H1 (cell line): ENCODE measurements at regions not wholly inside any gene's neighbourhood (a gene's known extent, or its start where the extent isn't known, plus 50 kb on each side); places are given as distances from the start of the nearest gene placed in this dataset.

Experiments used
- CTCF ChIA-PET: fragments of 300-600 bp; sonication (Branson Sonifier 250); formaldehyde crosslinking; loops from one replicate; lab custom pipeline; 2021; ENCODE audit not compliant: partially characterized antibody; lab: Charles Lee
- POLR2A ChIA-PET: fragments of 300-600 bp; sonication (Branson Sonifier 250); formaldehyde crosslinking; loops from one replicate; lab custom pipeline; 2021; ENCODE audit warnings: inconsistent platforms; ENCODE audit not compliant: partially characterized antibody; lab: Charles Lee
- DNase-seq, 2 experiments: peaks; one replicate each; pipeline versions ENCODE4 v3.0.0 to v3.0.0-alpha.2; 2010 to 2022; ENCODE audit warnings: low spot score in 2 of 2, low read depth in 1 of 2, mixed read lengths in 1 of 2
- FAIRE-seq: peaks from 2 replicates; lab custom pipeline; 2011; peaks lifted over from hg19 to GRCh38; lab: Jason Lieb, UNC
- H2AFZ ChIP-seq: 2 replicates; pipeline ENCODE4 v1.8.1; 2012; ENCODE audit warnings: low read length, inconsistent platforms
- H2AK5ac ChIP-seq: 2 replicates; pipeline ENCODE4 v1.6.1; 2013; ENCODE audit warnings: low read depth, low read length
- H2BK120ac ChIP-seq: replicated peaks from 2 replicates; pipeline ENCODE3; 2013; ENCODE audit warnings: low read depth, low read length, inconsistent platforms
- H2BK12ac ChIP-seq: 2 replicates; pipeline ENCODE4 v1.6.1; 2013; ENCODE audit warnings: low read depth, low read length
- H2BK15ac ChIP-seq: 2 replicates; pipeline ENCODE4 v1.6.1; 2013; ENCODE audit warnings: low read length
- H2BK20ac ChIP-seq: 2 replicates; pipeline ENCODE4 v1.6.1; 2013; ENCODE audit warnings: low read length
- H2BK5ac ChIP-seq: 2 replicates; pipeline ENCODE4 v1.6.1; 2013; ENCODE audit warnings: low read depth, low read length
- H3K14ac ChIP-seq: 2 replicates; pipeline ENCODE4 v1.6.1; 2013; ENCODE audit warnings: inconsistent platforms; ENCODE audit not compliant: insufficient read length
- H3K18ac ChIP-seq: 2 replicates; pipeline ENCODE4 v1.6.1; 2013; ENCODE audit warnings: low read length; ENCODE audit errors: extremely low read depth
- H3K23ac ChIP-seq: 2 replicates; pipeline ENCODE4 v1.6.1; 2013; ENCODE audit warnings: inconsistent platforms; ENCODE audit not compliant: insufficient read length
- H3K23me2 ChIP-seq: 2 replicates; pipeline ENCODE4 v1.6.1; 2013; ENCODE audit warnings: low read depth, low read length
- H3K27ac ChIP-seq: 2 replicates; pipeline ENCODE4 v1.6.1; 2011; ENCODE audit warnings: low read depth, low read length, inconsistent platforms
- H3K27me3 ChIP-seq, 4 experiments: replicated peaks in 1 of 4; 1 replicate in 1 of 4; 2 replicates in 3 of 4; pipeline versions ENCODE4 v1.6.1 to v1.8.1; 2011 to 2013; ENCODE audit warnings: low read length in 3 of 4, mild to moderate bottlenecking in 3 of 4, inconsistent platforms in 2 of 4, mixed read lengths in 2 of 4, moderate library complexity in 1 of 4; ENCODE audit not compliant: control insufficient read depth in 3 of 4, insufficient read depth in 3 of 4; ENCODE audit errors: extremely low read depth in 1 of 4
- H3K36me3 ChIP-seq, 4 experiments: 2 replicates each; pipeline versions ENCODE4 v1.6.1 to v1.8.1; 2011 to 2013; ENCODE audit warnings: mild to moderate bottlenecking in 4 of 4, low read length in 3 of 4, moderate library complexity in 2 of 4, control low read depth in 1 of 4, inconsistent platforms in 1 of 4; ENCODE audit not compliant: insufficient read depth in 4 of 4, control insufficient read depth in 2 of 4
- H3K4ac ChIP-seq: replicated peaks from 2 replicates; pipeline ENCODE3; 2013; ENCODE audit warnings: low read length, low read depth, mixed read lengths, inconsistent platforms; ENCODE audit not compliant: insufficient read length
- H3K4me1 ChIP-seq, 4 experiments: replicated peaks in 1 of 4; 1 replicate in 1 of 4; 2 replicates in 3 of 4; pipeline versions ENCODE4 v1.6.1 to v1.8.1; 2011 to 2013; ENCODE audit warnings: low read length in 3 of 4, inconsistent platforms in 2 of 4, mixed read lengths in 1 of 4; ENCODE audit not compliant: insufficient read depth in 4 of 4, control insufficient read depth in 3 of 4
- H3K4me2 ChIP-seq, 2 experiments: 2 replicates each; pipeline versions ENCODE4 v1.6.1 to v1.8.1; 2011 to 2013; ENCODE audit warnings: low read depth in 2 of 2, low read length in 2 of 2, control low read depth in 1 of 2, inconsistent platforms in 1 of 2, mild to moderate bottlenecking in 1 of 2; ENCODE audit not compliant: insufficient read depth in 1 of 2
- H3K4me3 ChIP-seq, 4 experiments: fragments of 200-600, 300-600 bp in 1 of 4; sonication (generic), shearing (Covaris generic), sonication (Bioruptor Twin) in 1 of 4; 2 replicates each; pipeline versions ENCODE4 v1.5.1 to v1.8.1; 2011 to 2016; ENCODE audit warnings: low read length in 4 of 4, low read depth in 3 of 4, control low read depth in 2 of 4, inconsistent platforms in 2 of 4, mild to moderate bottlenecking in 2 of 4, mixed read lengths in 1 of 4, moderate library complexity in 1 of 4; ENCODE audit not compliant: insufficient read depth in 2 of 4; ENCODE audit errors: extremely low read depth in 1 of 4
- H3K56ac ChIP-seq: replicated peaks from 2 replicates; pipeline ENCODE3; 2013; ENCODE audit warnings: low read depth, mild to moderate bottlenecking, mixed read lengths, low read length, inconsistent platforms; ENCODE audit not compliant: insufficient read length
- H3K79me1 ChIP-seq: 2 replicates; pipeline ENCODE4 v1.6.1; 2013; ENCODE audit warnings: low read depth, low read length, control low read depth
- H3K79me2 ChIP-seq, 2 experiments: 2 replicates each; pipeline versions ENCODE4 v1.6.1 to v1.8.1; 2012 to 2013; ENCODE audit warnings: low read length in 2 of 2, mild to moderate bottlenecking in 2 of 2, inconsistent platforms in 1 of 2; ENCODE audit not compliant: insufficient read depth in 2 of 2, control insufficient read depth in 1 of 2
- H3K9ac ChIP-seq, 4 experiments: replicated peaks in 1 of 4; 1 replicate in 1 of 4; 2 replicates in 3 of 4; pipeline versions ENCODE4 v1.6.1 to v1.8.1; 2011 to 2013; ENCODE audit warnings: low read depth in 3 of 4, low read length in 3 of 4, control low read depth in 2 of 4, mild to moderate bottlenecking in 2 of 4, moderate library complexity in 2 of 4, inconsistent platforms in 1 of 4; ENCODE audit errors: extremely low read depth in 1 of 4
- H3K9me3 ChIP-seq, 2 experiments: 2 replicates each; pipeline versions ENCODE4 v1.6.1 to v1.8.1; 2012 to 2013; ENCODE audit warnings: mild to moderate bottlenecking in 2 of 2, moderate library complexity in 2 of 2, control low read depth in 1 of 2, inconsistent platforms in 1 of 2, low read depth in 1 of 2, low read length in 1 of 2, mixed read lengths in 1 of 2; ENCODE audit not compliant: insufficient read depth in 2 of 2
- H4K20me1 ChIP-seq, 2 experiments: replicated peaks in 1 of 2; 2 replicates each; pipeline versions ENCODE3 to v1.8.1; 2011 to 2013; ENCODE audit warnings: inconsistent platforms in 2 of 2, low read length in 2 of 2, mild to moderate bottlenecking in 1 of 2; ENCODE audit not compliant: insufficient read depth in 2 of 2, control insufficient read depth in 1 of 2
- H4K5ac ChIP-seq: 2 replicates; pipeline ENCODE4 v1.6.1; 2013; ENCODE audit warnings: low read length, low read depth, mixed read lengths, inconsistent platforms; ENCODE audit not compliant: insufficient read length
- H4K8ac ChIP-seq: 2 replicates; pipeline ENCODE4 v1.8.0; 2013; ENCODE audit warnings: mild to moderate bottlenecking, moderate library complexity, low read length, inconsistent platforms; ENCODE audit not compliant: insufficient read depth; ENCODE audit errors: extremely low read depth
- H4K91ac ChIP-seq: replicated peaks from 2 replicates; pipeline ENCODE3; 2013; ENCODE audit warnings: low read length, mixed read lengths, inconsistent platforms; ENCODE audit not compliant: insufficient read length
- CBX5 ChIP-seq: fragments of 300-800, 300-1000 bp; sonication (generic); IDR thresholded peaks from 2 replicates; pipeline ENCODE4 v1.7.1; 2016; ENCODE audit warnings: antibody characterized with exemption, low read length, low read depth
- KDM4A ChIP-seq: IDR thresholded peaks from one replicate; pipeline ENCODE4 v1.7.1; 2012; ENCODE audit warnings: low read depth, mild to moderate bottlenecking, moderate library complexity, low read length, inconsistent platforms; ENCODE audit not compliant: severe bottlenecking
- KDM5A ChIP-seq: fragments of 200-600 bp; IDR thresholded peaks from 2 replicates; pipeline ENCODE4 v1.7.1; 2012; ENCODE audit warnings: mild to moderate bottlenecking, low read length, inconsistent platforms, mixed read lengths
- NANOG ChIP-seq: IDR thresholded peaks from 2 replicates; pipeline ENCODE4 v1.6.1; 2011; ENCODE audit warnings: low read length, low read depth, mild to moderate bottlenecking, inconsistent platforms; ENCODE audit not compliant: insufficient read depth, poor library complexity, severe bottlenecking
- NRF1 ChIP-seq: IDR thresholded peaks from 2 replicates; pipeline ENCODE4 v1.6.1; 2011; ENCODE audit warnings: mild to moderate bottlenecking, low read depth, low read length, improper control_type of control experiment
- POLR2AphosphoS5 ChIP-seq: IDR thresholded peaks from 2 replicates; pipeline ENCODE4 v1.6.1; 2011; ENCODE audit warnings: low read depth, low read length
- RNF2 ChIP-seq: fragments of 200-900, 300-1000 bp; sonication (generic); IDR thresholded peaks from 2 replicates; pipeline ENCODE4 v1.7.1; 2016; ENCODE audit warnings: borderline replicate concordance, low read depth, mild to moderate bottlenecking, antibody characterized with exemption, low read length; ENCODE audit not compliant: poor library complexity, severe bottlenecking; ENCODE audit errors: missing control alignments
- RXRA ChIP-seq: IDR thresholded peaks from 2 replicates; pipeline ENCODE4 v1.6.1; 2011; ENCODE audit warnings: low read depth, mild to moderate bottlenecking, low read length, moderate library complexity; ENCODE audit not compliant: insufficient read depth
- SP1 ChIP-seq: IDR thresholded peaks from 2 replicates; pipeline ENCODE4 v1.6.1; 2011; ENCODE audit warnings: low read depth, low read length
- SUZ12 ChIP-seq: fragments of 200-600 bp; sonication (generic); IDR thresholded peaks from 2 replicates; pipeline ENCODE4 v1.6.1; 2012; ENCODE audit warnings: mild to moderate bottlenecking, inconsistent platforms, low read length, moderate library complexity, mixed read lengths
- WGBS, 2 experiments: shearing (Covaris generic) in 1 of 2; methylation state at CpG; one replicate each; pipeline versions ENCODE4 v1.1.6 to v1.1.7; 2013 to 2015; ENCODE audit warnings: low lambda C conversion rate in 2 of 2, mixed read lengths in 2 of 2, inconsistent platforms in 1 of 2, low coverage in 1 of 2, missing lambda C conversion rate in 1 of 2; ENCODE audit not compliant: insufficient replicate concordance in 2 of 2, insufficient coverage in 1 of 2, insufficient read length in 1 of 2; ENCODE audit errors: extremely low coverage in 1 of 2, missing lambda C conversion rate in 1 of 2; 5-methylcytosine and 5-hydroxymethylcytosine counted together

DNA sequence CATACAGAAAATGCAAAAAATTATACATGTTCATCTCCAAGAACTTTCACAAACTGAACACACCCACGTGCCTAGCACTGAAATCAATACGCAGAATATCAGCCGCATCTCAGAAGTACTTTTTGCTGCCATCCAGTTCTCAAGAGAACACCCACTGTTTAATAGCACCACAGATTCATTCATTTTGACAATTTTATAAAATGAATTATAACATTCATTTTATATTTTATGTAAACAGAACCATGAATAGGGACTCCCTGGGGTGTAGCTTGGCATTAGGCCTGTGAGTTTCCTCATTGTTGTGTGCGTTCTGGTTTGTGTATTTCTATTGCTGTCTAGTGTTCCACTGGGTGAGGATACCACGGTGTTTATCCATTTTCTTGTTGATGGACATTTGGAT lies 77.3 kb upstream of the PIP4K2A start:
- CTCF ChIA-PET = interaction anchor here (1.2 kb wide), 1 partner anchor 206 kb away, joined by 3 read pairs; no protein-coding TSS in a partner anchor

More for the DNA sequence above, 77.3 kb upstream of the PIP4K2A start:
- H3K4me2 ChIP-seq = no peak overlapping the region
- no peak overlapping the region for H3K9ac ChIP-seq
- no peaks in the 10 kb centered on the region for H3K36me3 ChIP-seq
- H3K27me3 ChIP-seq = no peaks in the 10 kb centered on the region
- H3K23ac ChIP-seq = no peak overlapping the region
- H3K4ac ChIP-seq = no peak overlapping the region
- H3K14ac ChIP-seq = no peak overlapping the region
- H3K9me3 ChIP-seq = no peaks in the 10 kb centered on the region
- no peaks in the 10 kb centered on the region for H3K79me1 ChIP-seq
- H2BK120ac ChIP-seq = no peak overlapping the region
- H2AFZ ChIP-seq = no peak overlapping the region
- H3K4me1 ChIP-seq = no peaks in the 10 kb centered on the region
- H4K20me1 ChIP-seq = no peaks in the 10 kb centered on the region
- H3K23me2 ChIP-seq = no peaks in the 10 kb centered on the region
- no peak overlapping the region for H3K27ac ChIP-seq
- H3K56ac ChIP-seq = no peak overlapping the region
- POLR2A ChIA-PET = no interaction called here
- WGBS, 2 experiments = 93% methylated on average over 5 of the region's 5 CpGs; no CpG with 5 or more reads in 1 of the 2 experiments
- no peak overlapping the region for H2BK5ac ChIP-seq
- no peak overlapping the region for H2AK5ac ChIP-seq
- no peak overlapping the region for H4K8ac ChIP-seq
- FAIRE-seq = no peak
- H2BK12ac ChIP-seq = no peak overlapping the region
- no peak overlapping the region for H4K91ac ChIP-seq
- H2BK15ac ChIP-seq = no peak overlapping the region
- no peak overlapping the region for H3K4me3 ChIP-seq
- no peak overlapping the region for H4K5ac ChIP-seq
- TF ChIP-seq NANOG (no peak), POLR2AphosphoS5 (no peak), RXRA (no peak), KDM5A (no peak), KDM4A (no peak), CBX5 (no peak), SP1 (no peak), NRF1 (no peak), RNF2 (no peak), SUZ12 (no peak)
- no peak overlapping the region for H3K18ac ChIP-seq
- H3K79me2 ChIP-seq = no peaks in the 10 kb centered on the region
- no peak overlapping the region for H2BK20ac ChIP-seq
- DNase-seq = no peak
